ENCODE measurements at regions not wholly inside any gene's neighbourhood (a gene's known extent, or its start where the extent isn't known, plus 50 kb on each side); places are given as distances from the start of the nearest gene placed in this dataset.

DNA sequence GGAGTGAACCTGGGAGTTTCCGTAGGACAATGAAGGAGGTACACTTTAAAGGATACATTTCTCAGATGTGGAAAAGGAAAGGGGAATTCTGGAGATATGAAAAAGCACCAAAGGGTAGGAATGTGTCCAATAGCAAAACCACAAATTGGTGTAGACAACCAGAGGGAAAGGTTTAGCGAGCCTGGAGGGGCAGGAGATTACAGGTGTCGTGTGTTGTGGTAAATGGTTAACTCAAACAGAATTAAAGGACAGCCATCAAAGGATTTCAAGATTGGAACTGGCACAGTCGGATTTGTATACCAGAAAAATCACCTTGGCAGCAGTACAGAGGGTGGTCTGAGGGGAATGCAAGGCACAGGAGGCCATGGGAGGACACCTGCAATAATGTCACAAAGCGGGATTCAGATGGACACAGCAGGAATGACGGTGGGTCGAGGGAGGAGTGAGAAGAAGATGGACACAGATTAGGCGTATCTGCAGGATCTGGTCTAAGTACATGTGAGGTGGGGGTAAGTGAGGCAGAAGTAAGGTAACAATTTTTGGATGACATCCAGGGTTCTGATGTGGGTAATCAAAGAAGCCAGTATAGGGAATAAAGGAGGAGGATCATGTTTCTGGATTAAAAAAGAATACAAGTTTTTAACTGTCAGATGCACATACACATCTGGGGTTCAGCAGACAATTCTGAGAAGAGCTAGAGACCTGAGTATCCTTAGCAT lies 361.6 kb downstream of the KLF12 start:
- Histone ChIP-seq H3K18ac (ENCODE audit: low read depth, low read length) (no peak overlapping the region), H2BK120ac (ENCODE audit: low read depth, low read length) (no peak overlapping the region), H4K20me1 (ENCODE audit: insufficient read depth, low read length) (no peaks in the 10 kb centered on the region), H2AK5ac (ENCODE audit: low read depth, low read length) (no peak overlapping the region), H2AFZ (replicated peaks; ENCODE audit: low read length, poor library complexity) (no peak overlapping the region), H3K27ac (ENCODE audit: insufficient read depth, low read length) (no peak overlapping the region), H3K9me1 (ENCODE audit: insufficient read depth, low read length) (peaks cover 5% of the 10 kb centered on the region), H2BK5ac (ENCODE audit: low read depth, low read length, poor library complexity, severe bottlenecking) (no peak overlapping the region), H3K9ac (ENCODE audit: low read depth, low read length) (no peak overlapping the region), H3K14ac (replicated peaks; ENCODE audit: low read depth, low read length) (no peak overlapping the region), H4K8ac (ENCODE audit: low read depth in 2 of 2, low read length in 2 of 2) (no peak overlapping the region), H3K4me3 (ENCODE audit: insufficient read depth, low read depth, low read length) (no peak overlapping the region), H3K79me1 (ENCODE audit: low read depth in 1 of 2, low read length in 2 of 2) (peaks cover 16 to 37% of the 10 kb centered on the region in 2 experiments), H3K4me2 (ENCODE audit: low read depth, low read length) (no peak overlapping the region), H3K9me3 (ENCODE audit: control insufficient read depth, insufficient read depth, low read length) (no peaks in the 10 kb centered on the region), H4K91ac (ENCODE audit: insufficient read depth, low read depth, low read length) (no peak overlapping the region), H3K36me3 (ENCODE audit: control insufficient read depth, insufficient read depth, low read length) (no peaks in the 10 kb centered on the region), H4K5ac (ENCODE audit: low read depth, low read length) (no peak overlapping the region), H3K4ac (ENCODE audit: low read depth, low read length) (no peak overlapping the region), H2AK9ac (replicated peaks; ENCODE audit: low read depth, low read length, poor library complexity) (no peak overlapping the region), H3K27me3 (ENCODE audit: control insufficient read depth, insufficient read depth, low read length) (no peaks in the 10 kb centered on the region), H2BK15ac (ENCODE audit: low read depth, low read length) (no peak overlapping the region), H3K4me1 (ENCODE audit: control insufficient read depth, insufficient read depth, low read length) (peaks cover 4% of the 10 kb centered on the region; the same call in 1 of the 2 replicates), H2BK20ac (ENCODE audit: low read depth, low read length) (no peak overlapping the region), H3K23ac (ENCODE audit: low read depth, low read length) (no peak overlapping the region), H3K56ac (ENCODE audit: extremely low read depth, insufficient read depth, low read length) (no peak overlapping the region)
- ATAC-seq (ENCODE audit: low read depth) = no peak
- TF ChIP-seq POLR2A (IDR thresholded peaks at IDR 0.05; ENCODE audit: low read depth, low read length) (no peak), NFE2L2 (IDR thresholded peaks at IDR 0.05; ENCODE audit: low read depth, low read length) (no peak), SMC3 (IDR thresholded peaks at IDR 0.05; ENCODE audit: low read depth, low read length) (no peak), MXI1 (IDR thresholded peaks at IDR 0.05; ENCODE audit: borderline replicate concordance, low read depth, low read length) (no peak), RCOR1 (IDR thresholded peaks at IDR 0.05; ENCODE audit: insufficient replicate concordance, low read length) (no peak), RAD21 (IDR thresholded peaks at IDR 0.05; ENCODE audit: low read length) (no peak), CEBPB (IDR thresholded peaks at IDR 0.05; ENCODE audit: low read depth, low read length) (no peak)
- DNase-seq = no peak
- intact Hi-C loops (cut with micrococcal nuclease) (no loop called here), in situ Hi-C loops (cut with MboI; ENCODE audit: low sequenced_read_pairs) (loop anchor here (25.0 kb wide), 1 partner anchor 1440 kb away; no protein-coding TSS in a partner anchor), dilution Hi-C loops (cut with HindIII; ENCODE audit: low sequenced_read_pairs, unreplicated experiment) (no loop called here)
- 70% methylated on average over 3 of the region's 8 CpGs; no CpG with 5 or more reads in 1 of the 2 experiments for WGBS, 2 experiments (ENCODE audit: extremely low coverage in 2 of 2, insufficient read length in 1 of 2)
- CTCF ChIA-PET = no interaction called here
- POLR2A ChIA-PET (ENCODE audit: unreplicated experiment) = no interaction called here
- BruUV-seq (replicated peaks) = no TSS peak
